Smooth muscle cell (in vitro differentiated cells): ENCODE measurements at regions not wholly inside any gene's neighbourhood (a gene's known extent, or its start where the extent isn't known, plus 50 kb on each side); places are given as distances from the start of the nearest gene placed in this dataset.
"Not testable (repeated sequence)": the region's sequence is repeated elsewhere in the genome, so short reads cannot be mapped to it uniquely, and the experiment has no call there.

ENCODE experiments used
- DNase-seq: peaks from one replicate; lab custom pipeline; 2025; ENCODE audit not compliant: unreplicated experiment; lab: John Stamatoyannopoulos, UW
- H2AFZ ChIP-seq: fragments of 200-600 bp; sonication (generic); 2 replicates; pipeline ENCODE4 v1.6.0; 2016; ENCODE audit warnings: antibody characterized with exemption, low read depth, mild to moderate bottlenecking
- H3F3A ChIP-seq: fragments of 200-600 bp; sonication (generic); 2 replicates; pipeline ENCODE4 v1.6.0; 2017; ENCODE audit warnings: antibody characterized with exemption, low read depth
- H3K27ac ChIP-seq: fragments of 200-600 bp; sonication (generic); 2 replicates; pipeline ENCODE4 v1.5.1; 2016; ENCODE audit warnings: low read depth, mild to moderate bottlenecking
- H3K27me3 ChIP-seq: fragments of 200-600 bp; sonication (generic); 2 replicates; pipeline ENCODE4 v1.6.1; 2016; ENCODE audit warnings: low read depth, mild to moderate bottlenecking
- H3K36me3 ChIP-seq: fragments of 200-600 bp; sonication (generic); 2 replicates; pipeline ENCODE4 v1.5.1; 2016; ENCODE audit warnings: low read depth
- H3K4me1 ChIP-seq: fragments of 200-600 bp; sonication (generic); 2 replicates; pipeline ENCODE4 v1.5.1; 2016; ENCODE audit warnings: low read depth
- H3K4me2 ChIP-seq: fragments of 200-600 bp; sonication (generic); 2 replicates; pipeline ENCODE4 v1.6.0; 2016; ENCODE audit warnings: mild to moderate bottlenecking
- H3K4me3 ChIP-seq: fragments of 200-600 bp; sonication (generic); 2 replicates; pipeline ENCODE4 v1.5.1; 2016; ENCODE audit warnings: mild to moderate bottlenecking
- H3K79me2 ChIP-seq: fragments of 200-600 bp; sonication (generic); 2 replicates; pipeline ENCODE4 v1.6.0; 2016; ENCODE audit warnings: low read depth, mild to moderate bottlenecking
- H3K9ac ChIP-seq: fragments of 200-600 bp; sonication (generic); 2 replicates; pipeline ENCODE4 v1.6.0; 2016; ENCODE audit warnings: low read depth
- H3K9me3 ChIP-seq: fragments of 200-600 bp; sonication (generic); replicated peaks from 2 replicates; pipeline ENCODE4 v1.5.1; 2016; ENCODE audit warnings: low read depth
- H4K20me1 ChIP-seq: fragments of 200-600 bp; sonication (generic); 2 replicates; pipeline ENCODE4 v1.6.0; 2016; ENCODE audit warnings: low read depth
- CTCF ChIP-seq: fragments of 200-600 bp; sonication (generic); IDR thresholded peaks from 2 replicates; pipeline ENCODE4 v1.5.1; 2017; ENCODE audit warnings: borderline replicate concordance, mild to moderate bottlenecking, antibody characterized with exemption; ENCODE audit not compliant: insufficient read depth, poor library complexity, severe bottlenecking
- WGBS: methylation state at CpG from one replicate; pipeline ENCODE4 v1.1.7; 2016; ENCODE audit warnings: low lambda C conversion rate; 5-methylcytosine and 5-hydroxymethylcytosine counted together

- no peak overlapping the region for H3K4me2 ChIP-seq
- no peak overlapping the region for H3K27ac ChIP-seq
- no peak overlapping the region for H3K4me3 ChIP-seq
- no peak overlapping the region for H3K9ac ChIP-seq
- no peaks in the 10 kb centered on the region for H3K4me1 ChIP-seq
- H3K79me2 ChIP-seq: no peaks in the 10 kb centered on the region
- no peak for DNase-seq
- no peak overlapping the region for H2AFZ ChIP-seq
- H3K27me3 ChIP-seq: no peaks in the 10 kb centered on the region
- H3K9me3 ChIP-seq: no peaks in the 10 kb centered on the region
- H3F3A ChIP-seq: no peaks in the 10 kb centered on the region
- H4K20me1 ChIP-seq: no peaks in the 10 kb centered on the region
- no peaks in the 10 kb centered on the region for H3K36me3 ChIP-seq
- TF ChIP-seq CTCF: no peak
- 92% methylated on average over 3 of the region's 3 CpGs for WGBS
Observed at GRCh38 chr1:174090471-174090870, 68.3 kb upstream of the RC3H1 start.

GRCh38 chr1:174080819-174081218 lies 58.7 kb upstream of the RC3H1 start:
- Histone ChIP-seq H3K27me3 (no peaks in the 10 kb centered on the region), H3K4me3 (no peak overlapping the region), H3K9me3 (no peaks in the 10 kb centered on the region), H2AFZ (no peak overlapping the region), H4K20me1 (no peaks in the 10 kb centered on the region), H3K79me2 (no peaks in the 10 kb centered on the region), H3K4me2 (no peak overlapping the region), H3F3A (no peaks in the 10 kb centered on the region), H3K4me1 (no peaks in the 10 kb centered on the region), H3K9ac (no peak overlapping the region), H3K27ac (no peak overlapping the region), H3K36me3 (no peaks in the 10 kb centered on the region)
- no peak for DNase-seq
- no peak for TF ChIP-seq CTCF
- WGBS: 86% methylated on average over 1 of the region's 1 CpG

- no peak for TF ChIP-seq CTCF
- Histone ChIP-seq H2AFZ (no peak overlapping the region), H3K27me3 (no peaks in the 10 kb centered on the region), H3K36me3 (no peaks in the 10 kb centered on the region), H3K9me3 (no peaks in the 10 kb centered on the region), H3K4me3 (no peak overlapping the region), H3F3A (no peaks in the 10 kb centered on the region), H3K4me2 (no peak overlapping the region), H3K27ac (no peak overlapping the region), H4K20me1 (no peaks in the 10 kb centered on the region), H3K9ac (no peak overlapping the region), H3K4me1 (no peaks in the 10 kb centered on the region), H3K79me2 (no peaks in the 10 kb centered on the region)
- DNase-seq: no peak
Observed at GRCh38 chr1:174079796-174080195, 57.6 kb upstream of the RC3H1 start.

GRCh38 chr1:174078916-174079315 lies 56.8 kb upstream of the RC3H1 start:
- 92% methylated on average over 5 of the region's 5 CpGs for WGBS
- H3K27ac ChIP-seq, H3K9ac ChIP-seq, H3K79me2 ChIP-seq, H3K9me3 ChIP-seq, H3K4me2 ChIP-seq, H3F3A ChIP-seq, H4K20me1 ChIP-seq, H3K36me3 ChIP-seq, H3K4me3 ChIP-seq, H2AFZ ChIP-seq, H3K4me1 ChIP-seq, H3K27me3 ChIP-seq, DNase-seq: not testable (repeated sequence)
